ENCODE measurements at regions not wholly inside any gene's neighbourhood (a gene's known extent, or its start where the extent isn't known, plus 50 kb on each side); places are given as distances from the start of the nearest gene placed in this dataset.

GRCh38 chr11:103010891-103011290 lies 55.4 kb upstream of the MMP13 start:
- no peak for DNase-seq

- peak; percentile 75 for DNase-seq
Measured at GRCh38 chr11:103007521-103007920, 52.0 kb upstream of the MMP13 start.
